HCT116 (cell line): ENCODE measurements at regions not wholly inside any gene's neighbourhood (a gene's known extent, or its start where the extent isn't known, plus 50 kb on each side); places are given as distances from the start of the nearest gene placed in this dataset.

Experiments used
- ATAC-seq: fragments of 200-7000 bp; cut with Tn5 transposase; 2 replicates; pipeline ENCODE4 v1.9.1; 2020; ENCODE audit warnings: mild to moderate bottlenecking, moderate library complexity
- BruUV-seq: library from RNA; stranded (reverse); fragments of 400-500 nt; replicated peaks from 2 replicates; lab custom pipeline; 2021; lab: Mats Ljungman, UMichigan
- CTCF ChIA-PET: fragments of 300-600 bp; sonication (Branson Sonifier 250); formaldehyde crosslinking; loops from one replicate; lab custom pipeline; 2021; ENCODE audit warnings: antibody characterized with exemption; lab: Charles Lee
- POLR2A ChIA-PET: fragments of 300-600, 350-600 bp; sonication (Branson Sonifier 250); formaldehyde crosslinking; loops from one replicate; lab custom pipeline; 2021; ENCODE audit warnings: antibody characterized with exemption; lab: Charles Lee
- RAD21 ChIA-PET, 2 experiments: fragments of 300-600 bp; sonication (Branson Sonifier 250); formaldehyde crosslinking; loops; one replicate each; lab custom pipeline; 2023; ENCODE audit warnings: low total read pairs in 2 of 2; ENCODE audit not compliant: uncharacterized antibody in 2 of 2, unreplicated experiment in 2 of 2, low non-redundant PET in 1 of 2; lab: Charles Lee
- DNase-seq: peaks from one replicate; pipeline ENCODE4 v3.0.0-alpha.2; 2010; ENCODE audit warnings: low read depth, low spot score
- H2AFZ ChIP-seq: fragments of 200-600 bp; shearing (Covaris generic), sonication (generic); 2 replicates; pipeline ENCODE4 v1.6.1; 2017; ENCODE audit warnings: low read depth, mixed run types, mixed read lengths, antibody characterized with exemption, low read length; ENCODE audit not compliant: poor library complexity, severe bottlenecking
- H3K27ac ChIP-seq: 2 replicates; pipeline ENCODE4 v1.5.1; 2012; ENCODE audit warnings: low read depth, low read length
- H3K27me3 ChIP-seq: fragments of 200-600 bp; sonication (generic); 2 replicates; pipeline ENCODE4 v1.6.1; 2016; ENCODE audit warnings: mixed run types, low read length, mixed read lengths; ENCODE audit not compliant: insufficient read depth
- H3K36me3 ChIP-seq, 2 experiments: fragments of 200-500 bp in 1 of 2; fragments of 200-600 bp in 1 of 2; sonication (Bioruptor generic) in 1 of 2; sonication (generic) in 1 of 2; 2 replicates each; pipeline versions ENCODE4 v1.5.1 to v1.6.1; 2014 to 2016; ENCODE audit warnings: low read length in 2 of 2, inconsistent platforms in 1 of 2, mixed read lengths in 1 of 2, mixed run types in 1 of 2; ENCODE audit not compliant: insufficient read depth in 2 of 2, control insufficient read depth in 1 of 2
- H3K4me1 ChIP-seq, 2 experiments: fragments of 200-600 bp in 1 of 2; sonication (generic) in 1 of 2; 2 replicates each; pipeline versions ENCODE4 v1.5.1 to v1.6.1; 2012 to 2017; ENCODE audit warnings: low read length in 2 of 2, inconsistent platforms in 1 of 2, mild to moderate bottlenecking in 1 of 2, mixed read lengths in 1 of 2, mixed run types in 1 of 2, moderate library complexity in 1 of 2; ENCODE audit not compliant: insufficient read depth in 2 of 2, control insufficient read depth in 1 of 2
- H3K4me2 ChIP-seq: fragments of 200-600 bp; sonication (generic); 2 replicates; pipeline ENCODE4 v1.6.1; 2017; ENCODE audit warnings: mixed run types, low read length, mixed read lengths
- H3K4me3 ChIP-seq, 2 experiments: fragments of 200-600 bp in 1 of 2; sonication (generic) in 1 of 2; replicated peaks in 1 of 2; 2 replicates each; pipeline ENCODE4 v1.5.1; 2011 to 2016; ENCODE audit warnings: low read length in 2 of 2, control low read depth in 1 of 2, low read depth in 1 of 2, mild to moderate bottlenecking in 1 of 2, mixed read lengths in 1 of 2, mixed run types in 1 of 2
- H3K79me2 ChIP-seq: fragments of 200-600 bp; sonication (generic); 2 replicates; pipeline ENCODE4 v1.6.1; 2017; ENCODE audit warnings: mild to moderate bottlenecking, mixed run types, low read length, moderate library complexity, mixed read lengths; ENCODE audit not compliant: insufficient read depth
- H3K9ac ChIP-seq: fragments of 200-600 bp; sonication (generic); 2 replicates; pipeline ENCODE4 v1.6.1; 2016; ENCODE audit warnings: low read length, mixed read lengths
- H3K9me2 ChIP-seq: fragments of 200-600 bp; sonication (generic), shearing (Covaris generic); 2 replicates; pipeline ENCODE4 v1.6.1; 2017; ENCODE audit warnings: mixed run types, mild to moderate bottlenecking, moderate library complexity; ENCODE audit not compliant: insufficient read depth
- H3K9me3 ChIP-seq, 2 experiments: fragments of 200-500 bp in 1 of 2; fragments of 200-600 bp in 1 of 2; sonication (Bioruptor generic) in 1 of 2; sonication (generic) in 1 of 2; 2 replicates each; pipeline ENCODE4 v1.6.1; 2014 to 2017; ENCODE audit warnings: low read length in 2 of 2, mixed read lengths in 2 of 2, inconsistent platforms in 1 of 2, low read depth in 1 of 2, mild to moderate bottlenecking in 1 of 2, mixed run types in 1 of 2, moderate library complexity in 1 of 2; ENCODE audit not compliant: control insufficient read depth in 1 of 2, insufficient read depth in 1 of 2
- H4K20me1 ChIP-seq: fragments of 200-600 bp; sonication (generic), shearing (Covaris generic); 2 replicates; pipeline ENCODE4 v1.6.1; 2017; ENCODE audit warnings: mixed run types, mild to moderate bottlenecking, moderate library complexity; ENCODE audit not compliant: insufficient read depth
- CBX3 ChIP-seq: IDR thresholded peaks from 2 replicates; pipeline ENCODE4 v1.6.1; 2012; ENCODE audit warnings: low read depth
- CEBPB ChIP-seq: IDR thresholded peaks from 2 replicates; pipeline ENCODE4 v1.6.1; 2012; ENCODE audit warnings: low read depth
- FOSL1 ChIP-seq: IDR thresholded peaks from 2 replicates; pipeline ENCODE4 v1.6.1; 2012; ENCODE audit warnings: low read depth
- POLR2A ChIP-seq: IDR thresholded peaks from 2 replicates; pipeline ENCODE4 v1.7.0; 2011; ENCODE audit warnings: borderline replicate concordance; ENCODE audit not compliant: insufficient read depth, insufficient read length; ENCODE audit errors: extremely low read depth
- POLR2AphosphoS5 ChIP-seq: IDR thresholded peaks from 2 replicates; pipeline ENCODE4 v1.6.1; 2011; ENCODE audit warnings: mild to moderate bottlenecking, low read depth, low read length, moderate library complexity
- TCF7L2 ChIP-seq: IDR thresholded peaks from 2 replicates; pipeline ENCODE4 v1.7.0; 2011; ENCODE audit warnings: borderline replicate concordance, inconsistent platforms; ENCODE audit not compliant: insufficient read depth, insufficient read length; ENCODE audit errors: extremely low read depth
- ZNF274 ChIP-seq: fragments of 200-500 bp; sonication (Bioruptor generic); IDR thresholded peaks from 2 replicates; pipeline ENCODE4 v1.6.1; 2014; ENCODE audit warnings: mild to moderate bottlenecking, low read depth, low read length, inconsistent platforms
- intact Hi-C: fragments of 100-400 bp; cut with micrococcal nuclease; formaldehyde crosslinking; loops from 2 replicates; pipeline ENCODE4 v1.10.0; 2022
- TF ChIP-seq, protein P1 (sequence below): IDR thresholded peaks from 2 replicates; pipeline ENCODE4 v1.6.1; 2012

DNA sequence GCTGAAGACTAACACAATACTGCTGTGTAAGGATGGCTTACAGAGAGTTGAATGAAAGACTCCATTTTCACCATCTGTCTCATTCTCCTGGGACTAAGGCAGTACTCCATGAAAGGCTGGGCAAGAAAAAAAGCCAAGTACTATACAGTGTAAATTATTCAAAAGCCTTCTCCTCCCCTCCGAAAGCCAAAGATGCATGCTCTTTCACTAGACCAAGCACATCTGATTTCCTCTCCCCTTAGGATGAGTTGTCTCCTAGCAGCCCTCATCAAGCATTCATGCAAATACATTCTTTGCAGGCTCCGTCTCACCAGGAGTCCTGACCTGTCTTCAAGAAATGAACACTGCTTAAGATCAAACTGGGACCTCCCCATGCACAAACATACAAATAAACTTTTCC is 133.5 kb upstream of the THBS1 start:
- Histone ChIP-seq H2AFZ (no peak overlapping the region), H3K27ac (no peak overlapping the region), H3K27me3 (no peaks in the 10 kb centered on the region), H3K9ac (no peak overlapping the region), H3K4me3 (no peak overlapping the region), H3K9me2 (no peaks in the 10 kb centered on the region), H3K36me3 (no peaks in the 10 kb centered on the region), H3K4me2 (no peak overlapping the region), H3K4me1 (no peaks in the 10 kb centered on the region), H4K20me1 (no peaks in the 10 kb centered on the region), H3K9me3 (no peaks in the 10 kb centered on the region), H3K79me2 (no peaks in the 10 kb centered on the region)
- ChIA-PET CTCF (no interaction called here), POLR2A (no interaction called here), RAD21 (no interaction called here)
- intact Hi-C loops: no loop called here
- DNase-seq: no peak
- no peak for ATAC-seq
- BruUV-seq: no TSS peak
- TF ChIP-seq POLR2AphosphoS5 (no peak), FOSL1 (no peak), TCF7L2 (no peak), POLR2A (no peak), ZNF274 (no peak), CEBPB (no peak)

DNA sequence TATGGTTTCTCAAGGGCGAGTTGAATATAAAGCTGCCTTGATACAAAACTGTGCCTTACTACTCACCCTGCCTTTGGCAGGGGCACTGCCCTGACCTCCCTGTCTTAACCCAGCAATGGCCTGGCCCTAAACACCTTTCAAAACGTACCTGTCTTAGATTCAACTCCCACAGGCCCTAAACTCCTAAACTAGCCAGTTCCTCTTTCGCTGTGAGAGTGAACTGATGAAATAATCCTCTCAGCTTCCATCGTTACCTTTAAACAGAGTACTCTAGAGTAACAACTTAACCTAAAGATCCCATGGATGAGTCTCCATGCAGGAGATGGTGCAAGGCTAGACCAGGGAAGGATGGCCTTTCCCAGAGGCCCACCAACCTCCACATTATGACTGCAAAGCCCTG is 133.0 kb upstream of the THBS1 start:
- Histone ChIP-seq H3K79me2 (no peaks in the 10 kb centered on the region), H3K4me1 (no peaks in the 10 kb centered on the region), H3K9ac (no peak overlapping the region), H3K9me3 (no peaks in the 10 kb centered on the region), H3K27me3 (no peaks in the 10 kb centered on the region), H3K27ac (no peak overlapping the region), H2AFZ (no peak overlapping the region), H3K4me3 (no peak overlapping the region), H3K9me2 (no peaks in the 10 kb centered on the region), H3K36me3 (no peaks in the 10 kb centered on the region), H4K20me1 (no peaks in the 10 kb centered on the region), H3K4me2 (no peak overlapping the region)
- TF ChIP-seq CBX3 (no peak), FOSL1 (no peak)
- TF ChIP-seq, protein P1, sequence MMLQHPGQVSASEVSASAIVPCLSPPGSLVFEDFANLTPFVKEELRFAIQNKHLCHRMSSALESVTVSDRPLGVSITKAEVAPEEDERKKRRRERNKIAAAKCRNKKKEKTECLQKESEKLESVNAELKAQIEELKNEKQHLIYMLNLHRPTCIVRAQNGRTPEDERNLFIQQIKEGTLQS: no peak
- CTCF ChIA-PET: no interaction called here
- no TSS peak for BruUV-seq
- intact Hi-C loops: no loop called here
- ATAC-seq (no peak), DNase-seq (no peak)
- POLR2A ChIA-PET: no interaction called here
- RAD21 ChIA-PET: no interaction called here
